HL-60/S4 treated with retinoic acid at 250 ng/mL for 4 days and 3 days (cell line): ENCODE measurements at regions not wholly inside any gene's neighbourhood (a gene's known extent, or its start where the extent isn't known, plus 50 kb on each side); places are given as distances from the start of the nearest gene placed in this dataset.

Experiments
- in situ Hi-C: fragments of 300-500 bp; cut with MboI; formaldehyde crosslinking; loops from 2 replicates; pipeline ENCODE4 v1.7.0; 2022; ENCODE audit warnings: low sequenced_read_pairs

DNA sequence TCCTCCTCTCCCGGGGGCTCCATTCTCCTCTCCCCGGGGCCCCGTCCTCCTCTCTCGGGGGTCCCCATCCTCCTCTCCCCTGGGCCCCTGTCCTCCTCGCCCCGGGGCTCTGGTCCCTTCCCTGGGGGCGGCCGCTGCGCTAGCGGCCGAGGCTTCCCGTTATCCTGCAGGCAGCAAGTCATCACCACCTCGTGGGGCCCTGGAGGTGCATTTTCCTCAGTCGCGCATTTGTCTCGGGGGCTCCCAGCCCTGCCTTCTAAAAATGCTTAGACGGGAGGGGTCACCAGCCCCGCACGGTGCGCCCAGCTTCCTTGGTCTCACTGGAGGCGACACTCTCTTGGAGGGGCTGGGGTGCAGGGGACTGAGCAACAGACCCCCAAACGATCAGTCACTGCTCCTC, 216.5 kb downstream of the QKI start:
- in situ Hi-C loops, result no loop called here

GRCh38 chr6:163630572-163630971, 216.1 kb downstream of the QKI start:
- in situ Hi-C loops, result no loop called here

GRCh38 chr6:163630096-163630495, 215.6 kb downstream of the QKI start:
- in situ Hi-C loops, result no loop called here
